ENCODE measurements at regions not wholly inside any gene's neighbourhood (a gene's known extent, or its start where the extent isn't known, plus 50 kb on each side); places are given as distances from the start of the nearest gene placed in this dataset.

- TF ChIP-seq, protein P1, sequence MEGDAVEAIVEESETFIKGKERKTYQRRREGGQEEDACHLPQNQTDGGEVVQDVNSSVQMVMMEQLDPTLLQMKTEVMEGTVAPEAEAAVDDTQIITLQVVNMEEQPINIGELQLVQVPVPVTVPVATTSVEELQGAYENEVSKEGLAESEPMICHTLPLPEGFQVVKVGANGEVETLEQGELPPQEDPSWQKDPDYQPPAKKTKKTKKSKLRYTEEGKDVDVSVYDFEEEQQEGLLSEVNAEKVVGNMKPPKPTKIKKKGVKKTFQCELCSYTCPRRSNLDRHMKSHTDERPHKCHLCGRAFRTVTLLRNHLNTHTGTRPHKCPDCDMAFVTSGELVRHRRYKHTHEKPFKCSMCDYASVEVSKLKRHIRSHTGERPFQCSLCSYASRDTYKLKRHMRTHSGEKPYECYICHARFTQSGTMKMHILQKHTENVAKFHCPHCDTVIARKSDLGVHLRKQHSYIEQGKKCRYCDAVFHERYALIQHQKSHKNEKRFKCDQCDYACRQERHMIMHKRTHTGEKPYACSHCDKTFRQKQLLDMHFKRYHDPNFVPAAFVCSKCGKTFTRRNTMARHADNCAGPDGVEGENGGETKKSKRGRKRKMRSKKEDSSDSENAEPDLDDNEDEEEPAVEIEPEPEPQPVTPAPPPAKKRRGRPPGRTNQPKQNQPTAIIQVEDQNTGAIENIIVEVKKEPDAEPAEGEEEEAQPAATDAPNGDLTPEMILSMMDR (IDR thresholded peaks at IDR 0.05) = no peak
- TF ChIP-seq POLR2A (IDR thresholded peaks at IDR 0.05) (no peak), EP300 (IDR thresholded peaks at IDR 0.05) (no peak)
Observed at GRCh38 chr12:93146263-93146939, 217.3 kb upstream of the EEA1 start.

Data from ovary (tissue), 3 donors.